ENCODE measurements at regions not wholly inside any gene's neighbourhood (a gene's known extent, or its start where the extent isn't known, plus 50 kb on each side); places are given as distances from the start of the nearest gene placed in this dataset.

DNA sequence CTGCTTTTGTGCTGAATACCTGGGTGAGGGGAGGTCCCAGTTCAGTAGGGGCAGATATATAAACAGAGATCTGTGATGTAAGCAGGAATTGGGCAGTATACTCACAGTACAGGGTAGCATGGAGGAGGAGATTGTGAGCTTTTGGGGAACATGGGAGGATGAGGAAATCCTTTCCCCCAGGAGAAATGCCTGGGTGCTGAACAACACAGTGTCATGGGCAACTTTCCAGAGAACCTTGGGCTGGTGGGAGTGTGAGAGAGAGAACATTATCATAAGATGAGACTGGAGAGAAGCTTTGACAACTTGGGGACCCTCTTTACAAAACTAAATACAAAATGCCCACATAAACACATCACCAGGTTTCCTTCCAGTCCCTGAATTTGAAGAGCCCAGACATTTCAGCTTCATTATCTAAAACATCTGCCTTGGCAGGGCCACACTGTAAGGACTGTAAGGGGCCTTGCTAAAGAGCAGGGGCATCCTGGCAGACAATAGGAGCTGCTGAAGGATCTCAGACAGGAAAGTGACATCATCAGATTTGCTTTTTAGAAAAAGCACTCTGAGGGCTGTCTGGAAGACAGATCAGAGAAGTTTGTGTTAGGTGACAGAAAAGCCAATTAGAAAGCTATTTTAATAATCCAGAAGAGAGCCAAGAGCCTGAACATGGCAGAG is 105.1 kb upstream of the FOXN2 start:
- Mint-ChIP-seq H3K27ac (no peak overlapping the region), H3K36me3 (ENCODE audit: low read depth) (no peaks in the 10 kb centered on the region), H3K4me1 (peaks cover 4% of the 10 kb centered on the region), H3K27me3 (no peaks in the 10 kb centered on the region), H3K9me3 (no peaks in the 10 kb centered on the region), H3K4me3 (no peak overlapping the region)
- CTCF ChIA-PET = interaction anchor here (0.8 to 1.5 kb wide), 3 partner anchors 14 to 27 kb away, joined by 3 to 4 read pairs (median 3); no protein-coding TSS in a partner anchor
- POLR2A ChIA-PET = no interaction called here
- no peak for DNase-seq

- no peak for DNase-seq
- ChIA-PET CTCF (interaction anchor here (1.2 to 1.5 kb wide), 3 partner anchors 15 to 41 kb away, joined by 3 to 4 read pairs (median 3); no protein-coding TSS in a partner anchor), POLR2A (no interaction called here)
- no peaks in the 10 kb centered on the region for H3K9me3 Mint-ChIP-seq
- H3K36me3 Mint-ChIP-seq (ENCODE audit: low read depth) = no peaks in the 10 kb centered on the region
- peaks cover 4% of the 10 kb centered on the region for H3K4me1 Mint-ChIP-seq
- no peak overlapping the region for H3K27ac Mint-ChIP-seq
- H3K4me3 Mint-ChIP-seq = no peak overlapping the region
- H3K27me3 Mint-ChIP-seq = no peaks in the 10 kb centered on the region
These were observed 104.3 kb upstream of the FOXN2 start for GRCh38 chr2:48210189-48210588.

DNA sequence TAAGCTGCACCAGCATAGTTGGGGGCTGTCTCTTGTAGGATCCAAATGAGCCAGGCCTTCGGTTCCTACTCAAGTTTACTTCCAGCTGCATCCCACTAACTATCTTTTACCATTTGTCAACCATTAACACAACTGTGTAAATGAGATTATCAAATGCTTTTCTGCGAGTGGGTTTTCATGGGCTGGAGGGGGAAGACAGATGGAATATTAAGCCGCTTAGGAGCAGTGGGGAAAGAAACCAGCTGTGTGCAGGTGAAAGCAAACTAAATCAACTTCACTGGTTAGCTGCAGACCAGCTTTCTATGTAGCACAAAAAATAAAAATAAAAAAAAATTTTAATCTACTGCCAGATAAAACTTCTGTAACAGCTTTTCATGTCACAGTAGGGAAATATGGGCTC is 100.8 kb upstream of the FOXN2 start:
- Mint-ChIP-seq H3K36me3 (ENCODE audit: low read depth) (no peaks in the 10 kb centered on the region), H3K4me3 (no peak overlapping the region), H3K9me3 (no peaks in the 10 kb centered on the region), H3K27me3 (no peaks in the 10 kb centered on the region), H3K27ac (no peak overlapping the region), H3K4me1 (peaks cover 4% of the 10 kb centered on the region)
- no peak for DNase-seq
- ChIA-PET CTCF (no interaction called here), POLR2A (no interaction called here)

- peaks cover 3% of the 10 kb centered on the region for H3K4me1 Mint-ChIP-seq
- DNase-seq = no peak
These were observed 96.3 kb upstream of the FOXN2 start for GRCh38 chr2:48218169-48218568.

GRCh38 chr2:48219234-48219554 is 95.3 kb upstream of the FOXN2 start:
- ChIA-PET POLR2A (no interaction called here), CTCF (no interaction called here)
- Mint-ChIP-seq H3K27me3 (no peaks in the 10 kb centered on the region), H3K4me3 (no peak overlapping the region), H3K4me1 (peaks cover 3% of the 10 kb centered on the region), H3K36me3 (ENCODE audit: low read depth) (no peaks in the 10 kb centered on the region), H3K9me3 (peaks cover 4% of the 10 kb centered on the region), H3K27ac (no peak overlapping the region)
- no peak for DNase-seq

More at GRCh38 chr2:48218169-48218568, 96.3 kb upstream of the FOXN2 start:
- Mint-ChIP-seq H3K36me3 (ENCODE audit: low read depth) (no peaks in the 10 kb centered on the region), H3K27ac (no peak overlapping the region), H3K9me3 (no peaks in the 10 kb centered on the region), H3K27me3 (no peaks in the 10 kb centered on the region), H3K4me3 (no peak overlapping the region)
- ChIA-PET CTCF (interaction anchor here (0.6 kb wide), 1 partner anchor 1024 kb away, joined by 5 read pairs; no protein-coding TSS in a partner anchor), POLR2A (no interaction called here)

GRCh38 chr2:48219555-48220436 is 94.7 kb upstream of the FOXN2 start:
- CTCF ChIA-PET = no interaction called here
- POLR2A ChIA-PET = no interaction called here
- no peak for DNase-seq
- H3K4me1 Mint-ChIP-seq = peaks cover 3% of the 10 kb centered on the region
- no peak overlapping the region for H3K27ac Mint-ChIP-seq
- no peaks in the 10 kb centered on the region for H3K36me3 Mint-ChIP-seq (ENCODE audit: low read depth)
- H3K27me3 Mint-ChIP-seq = no peaks in the 10 kb centered on the region
- no peak overlapping the region for H3K4me3 Mint-ChIP-seq
- peaks cover 4% of the 10 kb centered on the region for H3K9me3 Mint-ChIP-seq

GRCh38 chr2:48220501-48220900 is 94.0 kb upstream of the FOXN2 start:
- POLR2A ChIA-PET = no interaction called here
- no peak overlapping the region for H3K4me3 Mint-ChIP-seq
- peaks cover 4% of the 10 kb centered on the region for H3K9me3 Mint-ChIP-seq
- no peak for DNase-seq
- no peaks in the 10 kb centered on the region for H3K36me3 Mint-ChIP-seq (ENCODE audit: low read depth)
- CTCF ChIA-PET = no interaction called here
- H3K27ac Mint-ChIP-seq = no peak overlapping the region
- H3K27me3 Mint-ChIP-seq = no peaks in the 10 kb centered on the region
- peaks cover 3% of the 10 kb centered on the region for H3K4me1 Mint-ChIP-seq

DNA sequence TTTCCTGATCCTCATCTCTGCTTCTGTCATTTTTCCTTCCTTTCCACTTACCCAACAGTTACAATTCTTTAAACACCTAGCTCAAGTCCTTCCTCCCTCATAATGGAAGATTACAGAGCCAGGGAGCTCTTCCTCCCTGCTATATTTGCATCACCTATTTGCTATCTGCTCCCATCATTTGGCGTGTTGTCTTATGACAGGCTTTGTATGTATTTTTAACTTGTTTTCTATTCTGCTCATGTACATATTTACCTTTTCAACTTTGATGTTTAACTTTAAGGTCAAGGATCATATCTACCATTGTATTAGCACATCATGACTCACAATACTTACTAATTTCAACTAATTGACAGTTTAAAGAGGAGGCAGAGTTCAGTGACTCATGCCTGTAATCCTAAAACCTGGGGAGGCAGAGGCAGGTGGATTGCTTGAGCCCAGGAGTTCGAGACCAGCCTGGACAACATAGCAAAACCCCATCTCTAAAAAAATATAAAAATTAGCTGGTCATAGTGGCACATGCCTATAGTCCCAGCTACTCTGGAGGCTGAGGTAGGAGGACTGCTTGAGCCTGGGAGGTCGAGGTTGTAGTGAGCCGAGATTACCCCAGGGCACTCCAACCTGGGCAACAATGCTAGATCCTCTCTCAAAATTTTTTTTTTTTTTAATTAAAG is 92.5 kb upstream of the FOXN2 start:
- H3K9me3 Mint-ChIP-seq = peaks cover 4% of the 10 kb centered on the region
- ChIA-PET CTCF (no interaction called here), POLR2A (no interaction called here)
- H3K4me3 Mint-ChIP-seq = no peak overlapping the region
- peaks cover 3% of the 10 kb centered on the region for H3K4me1 Mint-ChIP-seq
- DNase-seq = no peak
- no peak overlapping the region for H3K27ac Mint-ChIP-seq
- H3K36me3 Mint-ChIP-seq (ENCODE audit: low read depth) = no peaks in the 10 kb centered on the region
- no peaks in the 10 kb centered on the region for H3K27me3 Mint-ChIP-seq

DNA sequence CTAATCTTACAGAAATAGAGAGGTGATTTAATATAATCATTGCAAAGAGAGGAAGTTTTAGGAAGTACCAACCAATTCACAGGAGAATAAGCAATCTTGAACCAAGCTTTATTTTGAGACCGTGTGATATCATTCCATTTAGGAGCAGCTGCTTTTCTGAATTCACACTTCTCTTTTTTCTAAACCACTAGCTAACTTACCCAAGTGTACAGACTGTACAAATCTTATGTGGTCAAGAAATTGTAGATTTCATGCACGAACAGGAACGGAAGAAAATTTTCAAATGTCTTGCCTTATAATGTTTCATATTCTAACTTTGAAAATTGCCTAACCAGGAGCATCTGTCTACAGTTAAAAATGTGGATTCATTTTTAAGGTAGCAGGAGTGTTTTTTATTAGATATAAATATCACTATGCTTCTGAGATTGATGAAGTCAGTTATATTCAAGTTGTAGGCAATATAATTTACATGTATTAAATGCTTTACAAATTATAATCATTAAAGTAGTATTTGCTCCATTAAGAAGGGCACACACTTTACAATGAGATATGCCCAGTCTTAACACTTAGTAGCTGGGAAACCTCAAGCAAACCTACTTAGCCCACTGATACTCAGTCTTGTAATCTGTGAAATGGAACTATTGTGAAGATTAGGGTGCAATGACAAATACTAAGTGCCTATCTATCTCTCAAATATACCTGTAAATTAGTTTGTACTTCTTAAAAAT is 86.7 kb upstream of the FOXN2 start:
- H3K9me3 Mint-ChIP-seq = peaks cover 4% of the 10 kb centered on the region
- H3K27ac Mint-ChIP-seq = no peak overlapping the region
- peaks cover 2% of the 10 kb centered on the region for H3K4me1 Mint-ChIP-seq
- ChIA-PET CTCF (interaction anchor here (0.7 to 0.9 kb wide), 2 partner anchors 24 to 38 kb away, joined by 6 read pairs; no protein-coding TSS in a partner anchor), POLR2A (no interaction called here)
- H3K4me3 Mint-ChIP-seq = no peak overlapping the region
- DNase-seq = no peak
- no peaks in the 10 kb centered on the region for H3K36me3 Mint-ChIP-seq (ENCODE audit: low read depth)
- peaks cover 5% of the 10 kb centered on the region for H3K27me3 Mint-ChIP-seq

GRCh38 chr2:48228345-48228684 is 86.2 kb upstream of the FOXN2 start:
- CTCF ChIA-PET = interaction anchor here (0.7 to 0.9 kb wide), 2 partner anchors 24 to 38 kb away, joined by 6 read pairs; no protein-coding TSS in a partner anchor

GRCh38 chr2:48229063-48229462 is 85.4 kb upstream of the FOXN2 start:
- H3K4me1 Mint-ChIP-seq = peaks cover 10% of the 10 kb centered on the region
- no peak overlapping the region for H3K27ac Mint-ChIP-seq
- CTCF ChIA-PET = no interaction called here
- POLR2A ChIA-PET = no interaction called here
- peaks cover 2% of the 10 kb centered on the region for H3K36me3 Mint-ChIP-seq (ENCODE audit: low read depth)
- H3K9me3 Mint-ChIP-seq = peaks cover under 1% of the 10 kb centered on the region
- no peak overlapping the region for H3K4me3 Mint-ChIP-seq
- DNase-seq = no peak
- peaks cover 5% of the 10 kb centered on the region for H3K27me3 Mint-ChIP-seq

More at GRCh38 chr2:48228345-48228684, 86.2 kb upstream of the FOXN2 start:
- H3K9me3 Mint-ChIP-seq = peaks cover 4% of the 10 kb centered on the region
- POLR2A ChIA-PET = no interaction called here
- DNase-seq = no peak
- H3K27ac Mint-ChIP-seq = no peak overlapping the region
- H3K36me3 Mint-ChIP-seq (ENCODE audit: low read depth) = peaks cover 2% of the 10 kb centered on the region
- H3K4me1 Mint-ChIP-seq = peaks cover 7% of the 10 kb centered on the region
- H3K4me3 Mint-ChIP-seq = no peak overlapping the region
- peaks cover 5% of the 10 kb centered on the region for H3K27me3 Mint-ChIP-seq

DNA sequence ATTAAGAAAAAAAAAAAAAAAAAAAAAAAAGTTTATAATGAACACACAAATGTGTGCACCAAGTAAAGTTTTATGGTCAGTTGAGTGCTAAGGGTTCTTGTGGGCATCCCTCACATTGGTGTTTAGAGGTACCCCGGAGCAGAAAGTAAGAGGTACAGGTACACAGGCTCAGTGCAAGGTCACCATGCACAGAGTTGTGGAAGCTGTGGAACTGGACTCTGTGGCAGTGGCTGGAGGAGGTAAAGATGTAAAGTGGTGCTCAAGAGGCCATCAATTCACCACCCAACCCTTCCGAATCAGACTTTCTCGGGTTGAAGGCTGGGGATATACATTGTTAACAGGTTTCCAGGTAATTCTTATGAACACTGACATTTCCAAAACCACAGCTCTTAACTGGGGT is 83.6 kb upstream of the FOXN2 start:
- POLR2A ChIA-PET = no interaction called here
- H3K36me3 Mint-ChIP-seq (ENCODE audit: low read depth) = peaks cover 2% of the 10 kb centered on the region
- CTCF ChIA-PET = no interaction called here
- DNase-seq = no peak
- H3K9me3 Mint-ChIP-seq = no peaks in the 10 kb centered on the region
- peaks cover 5% of the 10 kb centered on the region for H3K27me3 Mint-ChIP-seq
- peaks cover 13% of the 10 kb centered on the region for H3K4me1 Mint-ChIP-seq
- no peak overlapping the region for H3K27ac Mint-ChIP-seq
- H3K4me3 Mint-ChIP-seq = no peak overlapping the region

DNA sequence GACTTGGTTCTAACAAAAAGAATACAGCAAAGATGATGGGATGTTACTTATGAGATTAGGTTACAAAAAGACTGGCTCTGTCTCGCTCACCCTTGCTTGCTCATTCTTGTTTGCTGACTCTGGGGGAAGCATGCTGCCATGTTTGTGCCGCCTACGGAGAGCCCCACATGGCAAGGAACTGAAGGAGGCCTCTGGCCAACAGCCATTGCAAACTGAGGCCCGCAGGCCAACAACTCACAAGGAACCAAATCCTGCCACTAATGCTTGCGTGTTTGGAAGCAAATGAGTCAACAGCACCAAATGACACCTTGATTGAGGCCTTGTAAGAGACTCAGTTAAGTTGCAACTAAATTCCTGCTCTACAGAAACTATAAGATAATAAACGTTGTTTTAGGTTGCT is 82.1 kb upstream of the FOXN2 start:
- Mint-ChIP-seq H3K36me3 (ENCODE audit: low read depth) (peaks cover 2% of the 10 kb centered on the region), H3K27me3 (peaks cover 3% of the 10 kb centered on the region), H3K27ac (no peak overlapping the region), H3K9me3 (no peaks in the 10 kb centered on the region), H3K4me1 (peaks cover 25% of the 10 kb centered on the region), H3K4me3 (no peak overlapping the region)
- ChIA-PET CTCF (no interaction called here), POLR2A (no interaction called here)
- no peak for DNase-seq
